ENCODE measurements at regions not wholly inside any gene's neighbourhood (a gene's known extent, or its start where the extent isn't known, plus 50 kb on each side); places are given as distances from the start of the nearest gene placed in this dataset.

DNA sequence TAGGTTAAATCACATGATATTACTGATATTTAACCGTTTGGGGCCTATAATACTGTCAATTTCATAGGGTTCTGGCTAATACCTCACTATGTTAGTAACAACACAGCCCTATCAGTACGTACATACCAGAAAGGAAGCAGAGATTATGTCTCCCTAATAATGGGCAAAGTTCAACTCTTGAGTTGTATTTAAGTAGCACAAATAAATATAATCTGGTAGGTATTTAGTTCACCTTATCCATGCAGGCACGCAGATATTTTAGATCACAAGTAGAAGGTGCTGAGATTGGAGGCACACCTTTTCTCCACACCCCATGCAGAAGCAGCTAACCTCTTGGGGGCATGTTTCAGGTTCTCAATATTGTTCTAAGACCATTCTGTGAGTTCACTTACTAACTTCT is 118.9 kb downstream of the IRS1 start:
- Histone ChIP-seq H3K36me3 (no peaks in the 10 kb centered on the region), H3K27me3 (peaks cover 41% of the 10 kb centered on the region), H3K4me1 (ENCODE audit: control insufficient read depth in 1 of 2, insufficient read depth in 1 of 2, low read depth in 1 of 2, low read length in 1 of 2) (no peaks in the 10 kb centered on the region), H3K9me3 (no peaks in the 10 kb centered on the region), H3K27ac (no peak overlapping the region), H3K4me3 (ENCODE audit: low read depth in 1 of 2, low read length in 1 of 2) (no peak overlapping the region)
- TF ChIP-seq, protein P1, sequence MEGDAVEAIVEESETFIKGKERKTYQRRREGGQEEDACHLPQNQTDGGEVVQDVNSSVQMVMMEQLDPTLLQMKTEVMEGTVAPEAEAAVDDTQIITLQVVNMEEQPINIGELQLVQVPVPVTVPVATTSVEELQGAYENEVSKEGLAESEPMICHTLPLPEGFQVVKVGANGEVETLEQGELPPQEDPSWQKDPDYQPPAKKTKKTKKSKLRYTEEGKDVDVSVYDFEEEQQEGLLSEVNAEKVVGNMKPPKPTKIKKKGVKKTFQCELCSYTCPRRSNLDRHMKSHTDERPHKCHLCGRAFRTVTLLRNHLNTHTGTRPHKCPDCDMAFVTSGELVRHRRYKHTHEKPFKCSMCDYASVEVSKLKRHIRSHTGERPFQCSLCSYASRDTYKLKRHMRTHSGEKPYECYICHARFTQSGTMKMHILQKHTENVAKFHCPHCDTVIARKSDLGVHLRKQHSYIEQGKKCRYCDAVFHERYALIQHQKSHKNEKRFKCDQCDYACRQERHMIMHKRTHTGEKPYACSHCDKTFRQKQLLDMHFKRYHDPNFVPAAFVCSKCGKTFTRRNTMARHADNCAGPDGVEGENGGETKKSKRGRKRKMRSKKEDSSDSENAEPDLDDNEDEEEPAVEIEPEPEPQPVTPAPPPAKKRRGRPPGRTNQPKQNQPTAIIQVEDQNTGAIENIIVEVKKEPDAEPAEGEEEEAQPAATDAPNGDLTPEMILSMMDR (IDR thresholded peaks at IDR 0.05): no peak

DNA sequence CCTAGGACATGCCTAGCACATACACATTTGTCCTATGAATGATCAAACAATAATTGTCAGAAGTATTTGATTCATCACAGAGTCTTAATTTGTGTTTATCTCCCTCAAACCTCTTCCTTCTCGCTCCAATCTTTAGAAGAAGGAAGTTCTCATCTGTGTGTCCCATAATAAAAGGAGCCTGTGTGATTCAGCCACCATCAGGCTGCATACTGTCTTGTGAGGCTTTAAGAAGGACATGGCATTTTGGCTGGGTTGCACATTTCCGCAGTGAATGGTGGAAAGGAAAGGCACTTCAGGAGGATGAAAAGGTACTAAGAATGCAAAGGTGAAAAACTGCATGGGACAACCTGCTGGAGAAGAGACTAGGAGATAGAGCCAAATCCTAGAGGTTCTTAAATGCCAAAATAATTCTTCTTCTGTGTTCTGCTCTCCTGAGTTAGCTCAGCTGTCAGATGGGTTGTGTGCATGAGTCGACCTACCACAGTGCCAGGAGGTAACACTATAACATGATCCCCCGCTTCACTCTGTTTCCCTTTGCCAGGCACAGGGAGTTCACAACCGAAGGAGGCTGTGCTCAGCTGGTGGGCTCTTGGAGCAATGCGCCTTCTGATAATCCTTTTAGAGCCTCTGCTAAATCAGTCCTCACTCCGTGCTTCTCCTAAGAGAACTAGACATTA is 120.1 kb downstream of the IRS1 start:
- Histone ChIP-seq H3K4me1 (ENCODE audit: control insufficient read depth in 1 of 2, insufficient read depth in 1 of 2, low read depth in 1 of 2, low read length in 1 of 2) (no peaks in the 10 kb centered on the region), H3K27me3 (peaks cover 34% of the 10 kb centered on the region), H3K4me3 (ENCODE audit: low read depth in 1 of 2, low read length in 1 of 2) (no peak overlapping the region), H3K9me3 (no peaks in the 10 kb centered on the region), H3K27ac (no peak overlapping the region), H3K36me3 (no peaks in the 10 kb centered on the region)
- TF ChIP-seq, protein P1 (IDR thresholded peaks at IDR 0.05): no peak

DNA sequence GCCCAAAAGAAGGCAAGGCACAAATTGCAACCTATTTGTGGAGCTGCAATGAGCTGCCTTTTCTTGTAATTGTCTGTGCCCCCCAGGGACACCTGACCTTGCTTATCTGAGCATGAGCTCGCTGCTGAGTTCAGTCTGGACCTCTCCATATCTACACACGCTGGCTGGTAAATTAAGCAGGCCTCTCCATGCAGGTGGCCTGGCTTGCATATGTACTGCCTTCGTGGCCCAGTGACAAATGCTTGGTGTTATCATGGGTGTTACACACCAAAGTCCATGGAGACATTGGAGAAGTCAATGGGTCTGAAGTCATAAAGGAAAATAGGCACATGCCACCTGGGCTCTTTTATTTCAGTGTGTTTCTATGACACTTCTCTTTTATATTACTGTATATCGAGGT is 121.2 kb downstream of the IRS1 start:
- Histone ChIP-seq H3K4me1 (ENCODE audit: control insufficient read depth in 1 of 2, insufficient read depth in 1 of 2, low read depth in 1 of 2, low read length in 1 of 2) (no peaks in the 10 kb centered on the region), H3K27me3 (peaks cover 35% of the 10 kb centered on the region), H3K9me3 (no peaks in the 10 kb centered on the region), H3K27ac (no peak overlapping the region), H3K36me3 (no peaks in the 10 kb centered on the region), H3K4me3 (ENCODE audit: low read depth in 1 of 2, low read length in 1 of 2) (no peak overlapping the region)
- TF ChIP-seq, protein P1 (IDR thresholded peaks at IDR 0.05): no peak

DNA sequence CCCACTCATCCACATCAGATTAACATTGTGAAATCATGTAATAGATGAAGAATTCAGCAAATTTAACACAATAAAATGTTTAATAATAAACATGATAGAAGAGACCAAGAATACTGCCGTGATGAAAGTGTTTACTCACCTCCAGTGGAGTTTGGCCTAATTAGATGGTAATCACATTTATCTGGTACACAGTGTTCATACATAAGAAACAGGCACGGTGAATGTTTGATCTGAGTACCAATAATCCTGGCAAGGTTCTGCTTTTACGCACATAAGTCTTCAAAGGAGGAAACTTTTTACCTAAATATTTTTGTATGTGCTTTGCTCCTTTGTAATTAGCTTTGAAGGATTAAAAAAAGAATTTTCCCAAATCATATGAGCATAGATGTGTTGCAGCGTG is 122.5 kb downstream of the IRS1 start:
- Histone ChIP-seq H3K4me1 (ENCODE audit: control insufficient read depth in 1 of 2, insufficient read depth in 1 of 2, low read depth in 1 of 2, low read length in 1 of 2) (no peaks in the 10 kb centered on the region), H3K27ac (no peak overlapping the region), H3K4me3 (ENCODE audit: low read depth in 1 of 2, low read length in 1 of 2) (no peak overlapping the region), H3K27me3 (peaks cover 36% of the 10 kb centered on the region), H3K9me3 (no peaks in the 10 kb centered on the region), H3K36me3 (no peaks in the 10 kb centered on the region)
- TF ChIP-seq, protein P1 (IDR thresholded peaks at IDR 0.05): no peak

DNA sequence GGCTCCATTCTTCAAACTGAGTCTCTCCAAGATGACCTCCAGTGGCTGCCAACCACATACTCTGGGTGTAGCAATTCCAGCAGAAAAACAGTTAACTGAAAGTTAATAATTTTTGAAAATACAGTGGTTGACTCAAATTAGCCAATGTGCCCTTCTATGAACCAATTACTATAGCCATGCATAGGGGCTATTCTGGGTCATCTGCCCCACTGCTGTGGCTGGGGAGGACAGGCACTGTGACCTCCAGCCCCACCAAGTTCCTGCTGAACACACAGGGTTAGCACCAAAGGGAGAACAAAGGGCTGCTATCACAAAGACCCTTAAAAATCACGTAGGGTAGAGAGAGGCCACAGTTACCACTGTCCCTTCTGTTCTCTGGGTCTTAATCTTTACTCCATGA is 123.0 kb downstream of the IRS1 start:
- no peak overlapping the region for H3K27ac ChIP-seq
- H3K36me3 ChIP-seq: no peaks in the 10 kb centered on the region
- no peak overlapping the region for H3K4me3 ChIP-seq (ENCODE audit: low read depth in 1 of 2, low read length in 1 of 2)
- no peaks in the 10 kb centered on the region for H3K9me3 ChIP-seq
- H3K27me3 ChIP-seq: peaks cover 35% of the 10 kb centered on the region
- TF ChIP-seq, protein P1 (IDR thresholded peaks at IDR 0.05): no peak
- H3K4me1 ChIP-seq (ENCODE audit: control insufficient read depth in 1 of 2, insufficient read depth in 1 of 2, low read depth in 1 of 2, low read length in 1 of 2): no peaks in the 10 kb centered on the region

Data from neutrophil (primary cell).